GM19328 (cell line): ENCODE measurements at regions not wholly inside any gene's neighbourhood (a gene's known extent, or its start where the extent isn't known, plus 50 kb on each side); places are given as distances from the start of the nearest gene placed in this dataset.
"Not testable (repeated sequence)": the region's sequence is repeated elsewhere in the genome, so short reads cannot be mapped to it uniquely, and the experiment has no call there.

ENCODE experiments used
- ATAC-seq: cut with Tn5 transposase; IDR thresholded peaks from one replicate; pipeline ENCODE4 v1.9.1; 2021; ENCODE audit warnings: mild to moderate bottlenecking, moderate library complexity; ENCODE audit not compliant: unreplicated experiment

GRCh38 chr7:68752485-68753178 is 845.6 kb upstream of the AUTS2 start:
- no peak for ATAC-seq

DNA sequence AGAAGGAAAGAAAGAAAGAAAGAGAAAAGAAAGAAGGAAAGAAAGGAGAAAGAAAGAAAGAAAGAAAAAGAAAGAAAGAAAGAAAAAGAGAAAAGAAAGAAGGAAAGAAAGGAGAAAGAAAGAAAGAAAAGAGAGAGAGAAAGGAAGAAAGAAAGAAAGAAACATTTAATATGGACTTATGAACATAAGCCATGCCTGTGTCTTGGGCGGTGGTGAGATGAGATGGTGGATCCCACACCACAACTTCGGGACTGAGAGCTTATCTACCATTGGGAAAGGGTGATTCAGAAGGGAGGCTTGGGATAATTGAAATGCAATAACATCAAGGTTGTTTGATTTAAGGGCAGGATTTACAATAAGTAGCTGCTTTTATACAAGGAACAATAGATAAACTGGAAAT is 843.9 kb upstream of the AUTS2 start:
- ATAC-seq = no peak

DNA sequence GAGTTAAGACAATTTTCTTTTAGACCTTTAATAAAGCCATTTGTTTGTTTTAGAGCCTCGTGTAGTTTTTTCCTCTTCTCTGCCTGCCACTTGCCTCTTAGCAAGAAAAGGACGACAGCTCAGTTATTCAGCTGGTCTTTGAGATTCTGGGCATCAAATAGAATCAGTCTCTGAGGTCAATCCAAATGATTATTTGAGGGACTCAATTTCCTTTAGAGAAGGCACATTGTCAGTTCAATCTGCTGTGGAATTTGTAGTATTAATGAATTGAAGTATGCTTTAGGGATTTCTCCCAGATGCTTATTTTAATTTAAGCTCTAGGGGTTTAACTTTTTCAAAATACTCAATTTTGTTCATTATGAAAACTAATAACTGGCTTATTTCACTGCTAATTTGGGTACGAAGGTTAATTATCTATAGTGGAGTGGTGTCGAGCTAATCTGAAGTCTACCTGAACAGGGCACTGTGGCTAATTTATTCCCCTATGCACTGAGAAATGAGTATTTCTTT is 841.2 kb upstream of the AUTS2 start:
- no peak for ATAC-seq

DNA sequence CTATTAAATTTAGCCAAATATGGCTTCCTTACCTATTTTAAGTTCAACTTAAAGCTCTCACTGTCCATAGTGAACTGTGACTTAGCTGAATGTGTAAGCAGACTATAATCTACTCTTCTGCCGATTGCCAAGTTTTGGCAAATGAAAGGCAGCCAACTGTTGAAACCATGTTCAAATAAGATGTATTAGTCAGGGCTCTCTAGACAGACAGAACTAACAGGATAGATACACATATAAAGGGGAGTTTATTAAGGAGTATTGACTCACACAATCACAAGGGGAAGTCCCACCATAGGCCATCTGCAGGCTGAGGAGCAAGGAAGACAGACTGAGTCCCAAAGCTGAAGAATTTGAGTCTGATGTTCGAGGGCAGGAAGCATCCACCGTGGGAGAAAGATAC is 837.7 kb upstream of the AUTS2 start:
- ATAC-seq = no peak

- no peak for ATAC-seq
These were observed 830.8 kb upstream of the AUTS2 start for GRCh38 chr7:68767462-68767861.

- ATAC-seq = no peak
These were observed 827.6 kb upstream of the AUTS2 start for GRCh38 chr7:68770649-68771048.

- no peak for ATAC-seq
These were observed 821.9 kb upstream of the AUTS2 start for GRCh38 chr7:68776326-68776725.

GRCh38 chr7:68783684-68784083 is 814.6 kb upstream of the AUTS2 start:
- no peak for ATAC-seq

DNA sequence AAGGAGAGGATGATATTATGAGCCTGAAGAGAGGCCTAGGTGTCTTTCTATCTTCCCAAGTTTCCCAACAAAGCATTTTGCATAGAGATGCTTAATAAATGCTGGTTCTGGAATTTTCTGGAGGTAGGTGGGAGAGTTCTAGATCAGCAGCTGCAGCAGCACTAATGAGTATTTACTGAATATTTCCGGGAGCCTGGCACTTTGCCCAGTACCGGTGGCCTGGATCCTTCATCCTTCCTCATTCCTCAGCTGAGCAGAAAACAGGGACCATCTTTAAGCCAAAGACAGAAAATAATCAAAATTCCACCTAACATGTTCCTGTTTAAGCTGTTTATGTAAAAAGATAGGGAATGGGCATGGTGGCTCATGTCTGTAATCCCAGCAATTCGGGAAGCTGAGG is 813.2 kb upstream of the AUTS2 start:
- ATAC-seq = no peak

DNA sequence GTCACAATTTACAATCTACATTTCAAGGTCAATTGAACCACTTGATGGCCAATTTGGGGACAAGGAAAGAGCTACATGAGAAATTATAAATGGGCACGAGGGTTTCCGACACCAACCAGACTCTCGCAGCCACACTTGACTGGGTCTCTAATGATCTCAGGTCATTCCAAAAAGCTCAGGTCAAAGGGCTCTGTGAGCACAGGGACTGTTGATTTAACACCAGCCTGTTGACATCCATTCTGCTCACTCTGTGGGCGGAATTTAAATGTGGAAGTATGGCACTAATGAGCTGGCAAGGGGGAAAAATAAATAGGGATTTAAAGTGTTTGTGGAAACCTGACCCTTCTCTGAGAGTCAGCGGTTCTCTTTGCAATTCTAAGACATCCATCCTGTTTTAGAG is 810.7 kb upstream of the AUTS2 start:
- ATAC-seq = no peak

- ATAC-seq = not testable (repeated sequence)
These were observed 809.7 kb upstream of the AUTS2 start for GRCh38 chr7:68788529-68788928.

- ATAC-seq = no peak
These were observed 808.7 kb upstream of the AUTS2 start for GRCh38 chr7:68789597-68789996.

GRCh38 chr7:68792351-68792750 is 805.9 kb upstream of the AUTS2 start:
- ATAC-seq = no peak

- no peak for ATAC-seq
These were observed 804.8 kb upstream of the AUTS2 start for GRCh38 chr7:68793513-68793912.

- ATAC-seq = no peak
These were observed 798.0 kb upstream of the AUTS2 start for GRCh38 chr7:68800316-68800715.

- ATAC-seq = no peak
These were observed 793.1 kb upstream of the AUTS2 start for GRCh38 chr7:68805159-68805558.

- ATAC-seq = no peak
These were observed 790.6 kb upstream of the AUTS2 start for GRCh38 chr7:68807666-68808065.

GRCh38 chr7:68813551-68814080 is 784.7 kb upstream of the AUTS2 start:
- no peak for ATAC-seq

- ATAC-seq = no peak
These were observed 781.8 kb upstream of the AUTS2 start for GRCh38 chr7:68816491-68816890.

GRCh38 chr7:68820321-68820720 is 778.0 kb upstream of the AUTS2 start:
- ATAC-seq = no peak

DNA sequence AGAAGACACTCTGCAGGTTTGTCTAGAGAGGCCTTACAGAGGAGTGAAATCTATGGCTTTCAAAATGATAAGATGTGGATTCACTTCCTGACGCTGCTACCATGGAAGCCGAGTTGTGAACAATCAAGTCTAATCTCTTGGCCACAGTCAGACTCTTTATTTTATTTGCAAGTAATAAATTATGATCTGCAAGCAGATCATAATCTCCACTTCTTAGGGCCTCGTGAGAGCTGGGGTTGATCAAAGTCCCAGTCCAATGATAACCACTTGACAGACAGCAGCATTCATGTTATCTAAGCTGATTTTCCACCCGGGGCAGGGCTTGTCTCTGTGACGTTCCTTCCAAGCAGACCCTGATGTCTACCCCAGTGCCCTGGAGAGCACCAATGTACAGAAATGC is 776.4 kb upstream of the AUTS2 start:
- ATAC-seq = no peak

DNA sequence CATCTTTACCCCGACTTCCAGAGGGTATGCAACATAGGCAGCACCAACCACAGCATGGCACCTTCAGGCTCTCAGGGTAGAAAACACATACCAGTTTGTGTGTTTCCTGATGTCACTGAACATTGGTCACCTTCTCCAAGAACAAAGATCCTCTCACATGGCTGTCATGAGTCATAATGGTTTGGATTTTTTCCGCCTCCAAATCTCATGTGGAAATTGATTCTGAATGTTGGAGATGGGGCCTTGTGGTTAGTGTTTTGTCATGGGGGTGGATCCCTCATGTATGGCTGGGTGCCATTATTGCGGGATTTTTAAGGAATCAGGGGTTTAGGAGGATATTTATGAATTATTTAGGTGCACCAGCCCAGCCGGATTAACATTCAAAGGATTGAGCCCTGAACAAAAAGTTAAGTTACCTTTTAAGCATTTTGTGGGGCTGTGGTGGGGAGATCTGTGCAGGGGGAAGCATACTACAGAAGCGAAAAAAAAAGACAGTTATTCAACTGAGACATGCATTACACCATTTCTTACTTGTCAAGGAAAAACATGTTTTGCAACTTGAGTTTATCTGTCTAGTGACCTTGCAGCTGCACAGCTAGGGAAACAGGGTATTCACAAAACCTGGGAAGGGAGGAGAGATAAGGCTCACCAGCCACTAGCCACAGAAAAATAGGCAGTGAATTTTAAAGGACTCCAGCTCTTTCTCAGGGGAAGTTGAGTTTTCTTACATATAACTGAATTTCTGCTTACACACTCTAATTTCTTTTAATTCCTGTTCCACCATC is 774.1 kb upstream of the AUTS2 start:
- no peak for ATAC-seq
